Eye (tissue), 1 donor: ENCODE measurements at regions not wholly inside any gene's neighbourhood (a gene's known extent, or its start where the extent isn't known, plus 50 kb on each side); places are given as distances from the start of the nearest gene placed in this dataset.

ENCODE experiments used
- DNase-seq: peaks from one replicate; pipeline ENCODE4 v3.0.0-alpha.2; 2015

GRCh38 chr20:23230766-23231385 lies 119.7 kb upstream of the NXT1 start:
- DNase-seq = no peak

DNA sequence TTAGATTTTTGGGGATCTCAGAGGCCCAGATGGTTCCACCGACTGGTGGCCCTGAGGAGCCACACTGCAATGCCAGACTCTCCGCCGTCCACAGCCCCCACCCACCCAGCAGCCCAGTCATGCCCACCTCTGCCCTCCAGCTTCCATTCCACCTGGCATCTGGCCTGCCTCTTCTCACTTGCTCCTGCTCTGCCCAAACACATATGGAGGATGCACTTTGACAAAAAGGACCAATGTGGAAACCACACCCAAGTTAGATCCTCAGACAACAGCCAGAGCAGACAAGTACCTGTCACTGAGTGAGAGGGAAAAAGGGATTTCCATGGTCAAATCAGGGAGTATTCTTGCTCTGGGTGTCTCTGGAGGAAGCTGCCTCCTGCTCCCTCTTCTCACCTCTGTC lies 120.6 kb upstream of the NXT1 start:
- no peak for DNase-seq

- no peak for DNase-seq
Measured at GRCh38 chr20:23228912-23229311, 121.7 kb upstream of the NXT1 start.

DNA sequence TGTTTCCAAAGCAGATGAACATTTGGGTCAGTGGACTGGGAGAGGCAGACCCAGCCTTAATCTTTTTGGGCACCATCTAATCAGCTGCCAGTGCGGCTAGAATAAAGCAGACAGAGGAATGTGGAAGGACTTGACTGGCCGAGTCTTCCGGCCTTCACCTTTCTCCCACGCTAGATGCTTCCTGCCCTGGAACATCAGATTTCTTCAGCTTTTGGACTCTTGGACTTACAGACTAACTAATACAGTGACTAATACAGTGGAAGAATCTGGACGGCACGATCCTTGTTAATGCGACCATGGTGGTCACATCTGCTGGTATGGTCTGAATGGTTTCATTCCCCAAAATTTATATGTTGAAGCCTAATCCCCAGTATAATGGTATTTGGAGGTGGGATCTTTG lies 122.6 kb upstream of the NXT1 start:
- DNase-seq = no peak

GRCh38 chr20:23227274-23227673 lies 123.3 kb upstream of the NXT1 start:
- DNase-seq = no peak

DNA sequence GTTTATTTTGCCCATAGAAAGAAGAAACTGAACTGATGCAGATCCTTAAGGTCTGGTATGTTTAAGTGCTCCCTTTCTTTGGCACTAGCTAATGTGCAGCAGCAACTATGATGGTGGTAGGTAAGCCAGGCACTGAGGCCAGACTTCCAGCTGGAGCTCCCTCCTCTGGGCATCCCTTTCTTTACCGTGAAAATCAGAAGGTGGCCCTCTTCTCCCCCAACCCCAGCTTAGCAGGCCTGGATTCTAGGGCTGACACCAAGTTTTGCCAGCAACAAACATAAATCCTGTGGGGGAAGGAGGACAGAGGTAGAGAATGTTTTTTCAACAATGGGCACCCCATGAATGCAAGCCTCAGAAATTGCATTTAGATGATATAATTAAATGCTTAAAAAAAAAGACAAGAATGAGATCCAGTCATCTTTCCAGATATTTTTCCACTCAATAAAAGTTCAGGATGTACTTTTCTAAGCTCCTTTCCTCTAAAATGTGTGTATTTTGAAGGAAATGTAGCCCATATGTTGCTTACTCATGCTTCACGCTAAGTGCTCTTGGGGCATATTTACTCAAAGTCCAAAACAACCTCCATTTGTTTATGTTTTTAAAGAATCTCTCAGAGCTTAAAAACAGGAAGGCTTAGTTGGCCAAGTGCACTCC lies 123.9 kb upstream of the NXT1 start:
- no peak for DNase-seq

- no peak for DNase-seq
Measured at GRCh38 chr20:23225407-23226060, 125.1 kb upstream of the NXT1 start.

- DNase-seq = no peak
Measured at GRCh38 chr20:23224806-23225205, 125.8 kb upstream of the NXT1 start.

GRCh38 chr20:23223908-23224580 lies 126.5 kb upstream of the NXT1 start:
- DNase-seq = no peak

DNA sequence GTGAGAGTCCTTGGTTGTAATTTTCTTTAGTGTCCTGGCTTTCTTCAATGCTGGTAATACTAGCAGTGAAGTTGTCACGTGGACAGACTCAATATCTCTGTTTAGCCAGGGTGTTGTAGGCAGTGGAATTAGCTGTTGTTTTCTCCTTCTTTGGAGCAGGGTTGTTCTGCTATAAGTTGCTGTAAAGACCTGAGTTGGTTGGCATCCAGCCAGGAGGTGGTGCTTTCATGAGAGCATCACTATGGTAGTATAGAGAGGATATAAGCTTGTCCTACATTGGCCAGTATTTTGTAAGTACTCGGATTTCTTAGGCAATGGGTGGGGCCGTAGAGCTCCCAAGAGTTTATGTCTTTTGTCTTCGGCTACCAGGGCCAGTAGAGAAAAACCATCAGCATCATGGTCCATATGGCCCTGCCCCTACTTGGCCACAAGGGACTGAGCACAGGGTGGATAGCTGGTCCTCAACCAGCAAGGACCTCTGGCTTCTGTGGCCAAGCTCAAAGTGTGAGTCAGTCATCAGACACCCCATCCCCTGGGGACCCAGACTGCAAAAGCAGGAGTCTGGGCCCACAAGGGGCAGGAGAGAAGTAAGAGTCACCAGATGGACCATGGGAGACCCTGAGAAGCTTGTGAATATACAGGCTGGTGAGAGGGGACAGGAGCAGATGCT lies 127.9 kb upstream of the NXT1 start:
- no peak for DNase-seq

DNA sequence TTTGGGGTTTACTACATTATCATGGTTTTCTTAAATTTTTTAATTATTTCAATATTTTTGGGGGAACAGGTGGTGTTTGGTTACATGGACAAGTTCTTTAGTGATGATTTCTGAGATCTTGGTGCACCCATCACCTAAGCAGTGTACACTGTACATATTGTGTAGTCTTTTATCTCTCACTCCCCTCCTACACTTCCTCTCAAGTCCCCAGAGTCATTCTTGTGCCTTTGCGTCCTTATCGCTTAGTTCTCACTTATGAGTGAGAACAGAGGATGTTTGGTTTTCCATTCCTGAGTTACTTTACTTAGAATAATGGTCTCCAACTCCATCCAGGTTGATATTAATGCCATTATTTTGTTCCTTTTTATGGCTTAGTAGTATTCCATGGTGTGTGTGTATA lies 130.9 kb upstream of the CD93 start:
- DNase-seq = no peak

- DNase-seq = no peak
Measured at GRCh38 chr20:23215344-23215995, 129.3 kb upstream of the CD93 start.

DNA sequence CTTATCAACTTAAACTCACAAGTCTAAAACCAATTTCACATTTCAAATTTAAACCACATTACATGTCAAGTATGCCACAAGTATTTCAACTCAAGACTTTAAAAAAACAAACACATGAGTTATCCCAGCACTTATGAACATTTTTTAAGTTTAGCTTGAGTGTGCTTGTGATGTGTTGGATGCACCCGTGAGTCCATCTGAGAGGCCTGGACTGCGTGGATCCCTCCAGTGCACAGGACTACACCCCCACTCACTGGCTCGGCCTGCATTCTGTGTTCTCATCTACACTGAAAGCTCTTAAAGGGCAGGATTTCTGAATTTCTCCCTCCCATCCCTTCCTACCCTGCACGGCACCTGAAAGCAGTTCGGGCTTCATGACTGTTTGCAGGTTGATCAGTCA lies 128.8 kb upstream of the CD93 start:
- no peak for DNase-seq

GRCh38 chr20:23212464-23212995 lies 126.4 kb upstream of the CD93 start:
- no peak for DNase-seq

DNA sequence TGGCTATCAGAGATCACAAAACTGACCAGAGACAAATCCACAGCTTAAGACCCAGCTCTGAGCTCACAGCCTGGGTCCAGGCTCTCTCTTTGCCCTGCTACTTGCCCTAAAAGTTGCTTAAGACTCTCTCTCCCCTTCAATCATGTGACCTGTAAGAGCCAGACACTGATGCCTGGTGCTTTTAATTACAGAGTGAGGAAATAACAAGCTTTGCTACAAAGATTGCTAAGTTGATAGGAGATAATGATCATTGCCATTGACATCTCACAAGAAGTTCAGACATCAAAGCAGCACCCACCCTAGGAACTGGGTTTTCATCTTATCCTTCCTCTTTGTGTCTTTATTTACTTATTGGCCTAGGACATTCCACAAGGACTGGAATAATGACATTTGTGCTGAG lies 125.9 kb upstream of the CD93 start:
- DNase-seq = no peak

- no peak for DNase-seq
Measured at GRCh38 chr20:23211164-23211563, 125.0 kb upstream of the CD93 start.

GRCh38 chr20:23207826-23208540 lies 121.9 kb upstream of the CD93 start:
- no peak for DNase-seq

- no peak for DNase-seq
Measured at GRCh38 chr20:23206995-23207394, 120.9 kb upstream of the CD93 start.

DNA sequence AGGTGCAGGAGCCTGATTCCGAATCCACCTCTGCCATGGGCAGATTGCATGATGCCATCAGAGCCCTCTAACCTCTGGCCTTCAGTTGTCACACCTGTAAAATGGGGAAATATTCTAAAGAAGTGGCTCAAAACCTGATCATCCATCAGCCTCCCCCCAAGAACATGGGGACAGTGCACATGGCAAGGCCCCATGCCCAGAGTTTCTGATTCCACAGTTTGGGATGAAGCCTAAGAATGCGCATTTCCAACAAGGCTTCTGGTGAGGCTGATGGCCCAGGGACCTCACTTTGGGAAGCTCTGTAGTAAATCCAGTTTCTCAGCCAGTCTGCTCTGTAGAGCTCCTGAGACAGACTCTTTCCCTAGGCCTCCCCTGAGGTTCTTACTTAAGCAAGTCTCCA lies 119.9 kb upstream of the CD93 start:
- DNase-seq = no peak

DNA sequence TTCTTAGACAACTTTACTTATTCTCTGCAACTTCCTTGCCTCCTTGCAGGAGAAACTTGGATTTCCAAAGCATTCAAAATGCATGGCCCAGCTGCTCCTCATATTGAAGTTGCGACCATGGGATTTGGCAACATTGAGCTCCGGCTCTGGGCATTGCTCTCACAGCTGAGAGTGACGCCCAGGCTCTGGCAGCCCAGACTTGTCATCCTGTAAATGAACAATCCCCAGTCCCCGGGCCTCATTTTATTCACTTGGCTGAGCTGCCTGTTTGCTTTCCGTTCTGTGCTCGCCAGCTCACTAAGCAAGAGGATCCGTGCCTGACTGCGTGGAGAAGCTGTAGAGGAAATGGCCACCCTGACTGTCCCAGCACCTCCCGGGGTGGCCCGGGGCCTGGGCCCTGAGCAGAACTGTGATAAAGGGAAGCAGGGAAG lies 119.5 kb upstream of the CD93 start:
- DNase-seq = peak; percentile 89

GRCh38 chr20:23205211-23205610 lies 119.1 kb upstream of the CD93 start:
- DNase-seq = no peak
